ENCODE measurements at regions not wholly inside any gene's neighbourhood (a gene's known extent, or its start where the extent isn't known, plus 50 kb on each side); places are given as distances from the start of the nearest gene placed in this dataset.

GRCh38 chr1:59079434-59080140 is 217.3 kb upstream of the FGGY start:
- TF ChIP-seq EZH2 (IDR thresholded peaks at IDR 0.05; ENCODE audit: borderline replicate concordance, low read depth, low read length, poor library complexity, severe bottlenecking) = no peak
- TF ChIP-seq CTCF (conservative IDR thresholded peaks at IDR 0.05; ENCODE audit: low read depth, low read length) = no peak

Measured in A673 (cell line).